ENCODE measurements at regions not wholly inside any gene's neighbourhood (a gene's known extent, or its start where the extent isn't known, plus 50 kb on each side); places are given as distances from the start of the nearest gene placed in this dataset.

- no peak overlapping the region for H3K4me3 ChIP-seq (ENCODE audit: low read depth, low read length)
- H3K4me1 ChIP-seq (ENCODE audit: control insufficient read depth, insufficient read depth, low read length) = no peaks in the 10 kb centered on the region
- no peak overlapping the region for H3K27ac ChIP-seq (ENCODE audit: extremely low read depth, low read depth, low read length)
- no peaks in the 10 kb centered on the region for H3K9me3 ChIP-seq (ENCODE audit: control insufficient read depth, insufficient read depth, low read depth, low read length)
- POLR2A ChIA-PET = no interaction called here
- no peak for TF ChIP-seq ZNF174 (tag by site-specific recombination; IDR thresholded peaks at IDR 0.05)
- TF ChIP-seq SETDB1 (IDR thresholded peaks at IDR 0.05; ENCODE audit: insufficient read length, low read length) = no peak
- TF ChIP-seq IKZF3 (tag by site-specific recombination; IDR thresholded peaks at IDR 0.05) = no peak
- TF ChIP-seq ZNF266 (tag by site-specific recombination; IDR thresholded peaks at IDR 0.05; ENCODE audit: low read depth) = no peak
- TF ChIP-seq ZNF621 (tag by site-specific recombination; IDR thresholded peaks at IDR 0.05) = no peak
- no peak for TF ChIP-seq ZBTB20 (tag by site-specific recombination; IDR thresholded peaks at IDR 0.05)
- no peak for TF ChIP-seq ZNF639 (tag by site-specific recombination; IDR thresholded peaks at IDR 0.05)
- no peak for TF ChIP-seq TRIM28 (IDR thresholded peaks at IDR 0.05; ENCODE audit: borderline replicate concordance, low read length)
- TF ChIP-seq TSHZ1 (tag by site-specific recombination; IDR thresholded peaks at IDR 0.05; ENCODE audit: borderline replicate concordance) = no peak
- TF ChIP-seq MEIS1 (CRISPR knock-in tag; IDR thresholded peaks at IDR 0.05; ENCODE audit: borderline replicate concordance) = no peak
- TF ChIP-seq ZNF654 (tag by site-specific recombination; IDR thresholded peaks at IDR 0.05; ENCODE audit: low read depth) = no peak
- TF ChIP-seq ZNF501 (tag by site-specific recombination; IDR thresholded peaks at IDR 0.05) = no peak
- no peak for TF ChIP-seq BCL11B (tag by site-specific recombination; IDR thresholded peaks at IDR 0.05; ENCODE audit: low read depth)
- TF ChIP-seq ZNF776 (tag by site-specific recombination; IDR thresholded peaks at IDR 0.05; ENCODE audit: borderline replicate concordance) = no peak
- no peak for TF ChIP-seq ZNF2 (tag by site-specific recombination; IDR thresholded peaks at IDR 0.05)
- no peaks in the 10 kb centered on the region for H3K36me3 ChIP-seq (ENCODE audit: control insufficient read depth in 2 of 2, insufficient read depth in 1 of 2, low read length in 2 of 2)
- CTCF ChIA-PET = no interaction called here
Measured at GRCh38 chr4:148914734-148915133, 472.5 kb upstream of the NR3C2 start.

- Histone ChIP-seq H3K9me3 (ENCODE audit: control insufficient read depth, insufficient read depth, low read depth, low read length) (no peaks in the 10 kb centered on the region), H3K4me3 (ENCODE audit: low read depth, low read length) (no peak overlapping the region), H3K36me3 (ENCODE audit: control insufficient read depth in 2 of 2, insufficient read depth in 1 of 2, low read length in 2 of 2) (no peaks in the 10 kb centered on the region), H3K27ac (ENCODE audit: extremely low read depth, low read depth, low read length) (no peak overlapping the region), H3K4me1 (ENCODE audit: control insufficient read depth, insufficient read depth, low read length) (no peaks in the 10 kb centered on the region)
- ChIA-PET POLR2A (no interaction called here), CTCF (no interaction called here)
- TF ChIP-seq PRDM10 (tag by site-specific recombination; IDR thresholded peaks at IDR 0.05) (no peak), ZNF449 (tag by site-specific recombination; IDR thresholded peaks at IDR 0.05) (no peak), GLIS1 (tag by site-specific recombination; IDR thresholded peaks at IDR 0.05) (no peak), ZNF600 (tag by site-specific recombination; IDR thresholded peaks at IDR 0.05) (no peak), KLF10 (tag by site-specific recombination; IDR thresholded peaks at IDR 0.05) (no peak), GLIS2 (tag by site-specific recombination; IDR thresholded peaks at IDR 0.05) (no peak), BCL11A (tag by site-specific recombination; IDR thresholded peaks at IDR 0.05; ENCODE audit: low read depth) (no peak), ZSCAN4 (tag by site-specific recombination; IDR thresholded peaks at IDR 0.05) (no peak), ZNF544 (tag by site-specific recombination; IDR thresholded peaks at IDR 0.05) (no peak), ZFHX2 (tag by site-specific recombination; conservative IDR thresholded peaks at IDR 0.05) (no peak), ZNF155 (tag by site-specific recombination; IDR thresholded peaks at IDR 0.05) (no peak), SP3 (tag by site-specific recombination; IDR thresholded peaks at IDR 0.05) (no peak)
Measured at GRCh38 chr4:148914301-148914700, 472.1 kb upstream of the NR3C2 start.
